ENCODE measurements at regions not wholly inside any gene's neighbourhood (a gene's known extent, or its start where the extent isn't known, plus 50 kb on each side); places are given as distances from the start of the nearest gene placed in this dataset.

DNA sequence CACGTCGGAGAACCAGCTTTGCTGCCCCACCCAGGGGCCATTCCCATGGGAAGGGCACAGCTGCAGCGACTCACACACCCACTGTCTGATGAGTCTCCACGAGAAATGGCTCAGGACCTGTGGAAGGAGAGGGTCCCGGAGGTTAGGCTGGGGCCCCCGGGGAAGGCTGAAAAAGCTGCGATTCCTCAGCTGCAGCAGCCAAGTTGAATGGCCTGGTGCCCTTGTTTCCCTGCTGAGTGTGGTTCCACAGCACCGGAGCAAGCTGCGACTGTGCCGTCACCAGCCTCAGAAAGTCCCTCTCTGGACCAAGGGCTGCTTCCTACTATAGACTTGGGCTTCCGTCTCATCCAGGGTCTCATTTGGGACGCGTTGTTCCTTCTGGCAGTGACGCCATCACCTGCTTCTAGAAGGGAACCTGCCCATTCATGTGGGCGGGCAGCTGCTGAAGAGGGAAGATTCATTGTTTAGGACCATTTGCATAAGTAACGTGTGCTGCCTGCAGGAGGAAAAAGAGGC is 180.2 kb downstream of the INHBB start:
- no peak for TF ChIP-seq ZNF34 (CRISPR knock-in tag; IDR thresholded peaks at IDR 0.05; ENCODE audit: borderline replicate concordance)
- TF ChIP-seq ZBTB38 (CRISPR knock-in tag; IDR thresholded peaks at IDR 0.05) = peak; percentile 7; the same call in 1 of the 2 replicates
- no peak for TF ChIP-seq FOXC1 (CRISPR knock-in tag; IDR thresholded peaks at IDR 0.05; ENCODE audit: borderline replicate concordance)
- no peak for TF ChIP-seq PITX1 (CRISPR knock-in tag; IDR thresholded peaks at IDR 0.05)
- TF ChIP-seq ZNF225 (CRISPR knock-in tag; IDR thresholded peaks at IDR 0.05) = 0 out of 2 replicates have a peak, but pooled peaks have one; percentile 19
- no peak for TF ChIP-seq GTF2F1 (IDR thresholded peaks at IDR 0.05; ENCODE audit: low read length)
- no peak for TF ChIP-seq ZNF615 (CRISPR knock-in tag; IDR thresholded peaks at IDR 0.05; ENCODE audit: borderline replicate concordance)
- TF ChIP-seq ZNF432 (CRISPR knock-in tag; IDR thresholded peaks at IDR 0.05; ENCODE audit: borderline replicate concordance) = no peak
- no peak for TF ChIP-seq NCOR1 (IDR thresholded peaks at IDR 0.05; ENCODE audit: borderline replicate concordance, low read length)
- no peak for TF ChIP-seq FOSL2 (CRISPR knock-in tag; IDR thresholded peaks at IDR 0.05)
- TF ChIP-seq BRD4 (CRISPR knock-in tag; IDR thresholded peaks at IDR 0.05) = 0 out of 2 replicates have a peak, but pooled peaks have one; percentile 3
- TF ChIP-seq ZKSCAN5 (CRISPR knock-in tag; IDR thresholded peaks at IDR 0.05) = no peak
- TF ChIP-seq ZNF768 (CRISPR knock-in tag; IDR thresholded peaks at IDR 0.05) = 0 out of 2 replicates have a peak, but pooled peaks have one; percentile 35
- no peak for TF ChIP-seq ZSCAN29 (CRISPR knock-in tag; conservative IDR thresholded peaks at IDR 0.05)

More for the DNA sequence above, 180.2 kb downstream of the INHBB start:
- H3K79me2 ChIP-seq (ENCODE audit: insufficient read depth, low read length) = no peaks in the 10 kb centered on the region
- H3K4me2 ChIP-seq (ENCODE audit: low read depth, low read length) = no peak overlapping the region
- no peak overlapping the region for H3K9ac ChIP-seq (ENCODE audit: insufficient read depth, low read depth, low read length)
- H3K27ac ChIP-seq (ENCODE audit: extremely low read length, insufficient read depth, low read length) = no peak overlapping the region
- ChIA-PET POLR2A (interaction anchor here (0.8 to 2.1 kb wide), 3 partner anchors 14 to 60 kb away, joined by 3 to 10 read pairs (median 3); no protein-coding TSS in a partner anchor), CTCF (ENCODE audit: low intra/inter-chr PET ratio, low total read pairs) (interaction anchor here (1.5 to 1.9 kb wide), 2 partner anchors 27 to 183 kb away, joined by 5 to 11 read pairs; no protein-coding TSS in a partner anchor)
- 95% methylated on average over 14 of the region's 16 CpGs for WGBS (ENCODE audit: low lambda C conversion rate)
- DNase-seq (ENCODE audit: low spot score) = no peak
- ATAC-seq = no peak
- FAIRE-seq = no peak
- in situ Hi-C loops (cut with HindIII; ENCODE audit: extremely low pct_ligation_motif_present, low pct_unique_long_range_greater_than_20kb) = no loop called here
- peaks cover 0 to 6% of the 10 kb centered on the region in 2 experiments; a peak in 2 of 5 replicates for H3K27me3 ChIP-seq (ENCODE audit: control insufficient read depth in 1 of 2, insufficient read depth in 2 of 2, low read length in 2 of 2)
- BruUV-seq (replicated peaks) = no TSS peak
- no peaks in the 10 kb centered on the region for H3K36me3 ChIP-seq (replicated peaks in 1 of 2; ENCODE audit: control insufficient read depth in 1 of 2, insufficient read depth in 2 of 2, low read length in 2 of 2)
- H2AFZ ChIP-seq (ENCODE audit: low read length) = no peak overlapping the region
- intact Hi-C loops (cut with micrococcal nuclease; ENCODE audit: unreplicated experiment) = no loop called here
- no peak overlapping the region for H3K4me3 ChIP-seq (replicated peaks in 1 of 3; ENCODE audit: insufficient read depth in 1 of 3, low read depth in 2 of 3, low read length in 3 of 3)
- no peaks in the 10 kb centered on the region for H3K9me3 ChIP-seq (ENCODE audit: low read length)
- no peaks in the 10 kb centered on the region for H4K20me1 ChIP-seq (ENCODE audit: insufficient read depth, low read length)
- H3K4me1 ChIP-seq (ENCODE audit: insufficient read depth, low read length) = peaks cover 74% of the 10 kb centered on the region
